A673 (cell line): ENCODE measurements at regions not wholly inside any gene's neighbourhood (a gene's known extent, or its start where the extent isn't known, plus 50 kb on each side); places are given as distances from the start of the nearest gene placed in this dataset.

ENCODE experiments used
- EZH2 ChIP-seq: fragments of 200-600 bp; sonication (generic); IDR thresholded peaks from 2 replicates; pipeline ENCODE4 v1.6.1; 2017; ENCODE audit warnings: borderline replicate concordance, low read depth, mild to moderate bottlenecking, mixed read lengths, antibody characterized with exemption, low read length; ENCODE audit not compliant: poor library complexity, severe bottlenecking
- TF ChIP-seq, protein P1 (sequence below): fragments of 300-800, 200-600 bp; sonication (generic); conservative IDR thresholded peaks from 2 replicates; pipeline ENCODE4 v1.5.1; 2017; ENCODE audit warnings: low read depth, mild to moderate bottlenecking, antibody characterized with exemption, low read length, moderate library complexity, mixed read lengths

DNA sequence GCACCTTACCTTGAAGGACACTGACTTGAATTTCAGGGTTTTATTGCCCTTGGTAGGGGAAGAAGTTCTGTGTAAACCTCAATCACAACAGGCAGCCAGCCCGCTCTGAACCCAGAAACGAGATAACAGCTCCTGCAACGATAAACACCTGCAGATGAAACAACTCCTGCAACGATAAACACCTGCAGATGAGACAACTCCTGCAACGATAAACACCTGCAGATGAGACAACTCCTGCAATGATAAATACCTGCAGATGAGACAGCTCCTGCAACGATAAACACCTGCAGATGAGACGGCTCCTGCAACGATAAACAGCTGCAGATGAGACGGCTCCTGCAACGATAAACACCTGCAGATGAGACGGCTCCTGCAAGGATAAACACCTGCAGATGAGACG is 54.0 kb upstream of the TBXT start:
- TF ChIP-seq, protein P1, sequence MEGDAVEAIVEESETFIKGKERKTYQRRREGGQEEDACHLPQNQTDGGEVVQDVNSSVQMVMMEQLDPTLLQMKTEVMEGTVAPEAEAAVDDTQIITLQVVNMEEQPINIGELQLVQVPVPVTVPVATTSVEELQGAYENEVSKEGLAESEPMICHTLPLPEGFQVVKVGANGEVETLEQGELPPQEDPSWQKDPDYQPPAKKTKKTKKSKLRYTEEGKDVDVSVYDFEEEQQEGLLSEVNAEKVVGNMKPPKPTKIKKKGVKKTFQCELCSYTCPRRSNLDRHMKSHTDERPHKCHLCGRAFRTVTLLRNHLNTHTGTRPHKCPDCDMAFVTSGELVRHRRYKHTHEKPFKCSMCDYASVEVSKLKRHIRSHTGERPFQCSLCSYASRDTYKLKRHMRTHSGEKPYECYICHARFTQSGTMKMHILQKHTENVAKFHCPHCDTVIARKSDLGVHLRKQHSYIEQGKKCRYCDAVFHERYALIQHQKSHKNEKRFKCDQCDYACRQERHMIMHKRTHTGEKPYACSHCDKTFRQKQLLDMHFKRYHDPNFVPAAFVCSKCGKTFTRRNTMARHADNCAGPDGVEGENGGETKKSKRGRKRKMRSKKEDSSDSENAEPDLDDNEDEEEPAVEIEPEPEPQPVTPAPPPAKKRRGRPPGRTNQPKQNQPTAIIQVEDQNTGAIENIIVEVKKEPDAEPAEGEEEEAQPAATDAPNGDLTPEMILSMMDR: no peak
- TF ChIP-seq EZH2: no peak
